Embryonic facial prominence (tissue), 1 donor: ENCODE measurements at regions not wholly inside any gene's neighbourhood (a gene's known extent, or its start where the extent isn't known, plus 50 kb on each side); places are given as distances from the start of the nearest gene placed in this dataset.
"Not testable (repeated sequence)": the region's sequence is repeated elsewhere in the genome, so short reads cannot be mapped to it uniquely, and the experiment has no call there.

Experiments
- DNase-seq: peaks from one replicate; pipeline ENCODE4 v3.0.0-alpha.2; 2016; ENCODE audit errors: extremely low spot score

DNA sequence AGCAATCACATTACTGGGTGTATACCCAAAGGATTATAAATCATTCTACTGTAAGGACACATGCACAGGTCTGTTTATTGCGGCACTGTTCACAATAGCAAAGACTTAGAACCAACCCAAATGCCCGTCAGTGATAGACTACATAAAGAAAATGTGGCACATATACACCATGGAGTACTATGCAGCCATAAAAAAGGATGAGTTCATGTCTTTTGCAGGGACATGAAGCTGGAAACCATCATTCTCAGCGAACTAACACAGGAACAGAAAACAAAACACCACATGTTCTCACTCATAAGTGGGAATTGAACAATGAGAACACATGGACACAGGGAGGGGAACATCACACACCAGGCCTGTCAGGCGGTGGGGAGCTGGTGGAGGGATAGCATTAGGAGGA is 313.9 kb upstream of the NCKAP5 start:
- not testable (repeated sequence) for DNase-seq

DNA sequence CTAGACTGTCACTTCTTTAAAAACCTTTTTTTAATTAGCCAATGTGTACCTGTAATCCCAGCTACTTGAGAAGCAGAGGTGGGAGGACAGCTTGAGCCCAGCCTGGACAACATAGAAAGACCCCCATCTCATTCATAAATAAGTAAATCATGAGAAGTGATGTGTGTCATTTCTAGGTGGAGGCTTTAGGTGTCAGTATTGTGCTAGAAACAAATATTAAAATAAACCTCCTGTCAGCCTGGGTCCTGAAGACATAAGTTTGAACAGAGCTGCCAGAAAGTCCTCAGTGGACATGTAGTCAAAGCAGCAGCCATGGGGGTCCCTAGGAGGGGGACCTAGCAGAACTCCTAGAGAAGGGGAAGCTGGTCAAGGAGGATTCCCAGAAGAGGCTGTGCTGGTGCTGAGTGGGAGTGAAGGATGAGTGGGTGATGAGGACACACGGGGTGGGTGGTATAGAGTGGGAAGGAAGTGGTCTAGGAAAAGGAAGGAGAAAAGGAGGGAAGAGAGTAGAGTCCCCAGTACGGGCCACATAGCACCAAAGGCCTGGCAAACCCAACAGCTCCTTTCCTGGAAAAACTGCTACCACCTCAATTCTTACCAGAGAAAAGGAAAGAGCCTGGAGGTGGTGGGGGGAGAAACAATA is 316.6 kb upstream of the NCKAP5 start:
- DNase-seq = no peak

DNA sequence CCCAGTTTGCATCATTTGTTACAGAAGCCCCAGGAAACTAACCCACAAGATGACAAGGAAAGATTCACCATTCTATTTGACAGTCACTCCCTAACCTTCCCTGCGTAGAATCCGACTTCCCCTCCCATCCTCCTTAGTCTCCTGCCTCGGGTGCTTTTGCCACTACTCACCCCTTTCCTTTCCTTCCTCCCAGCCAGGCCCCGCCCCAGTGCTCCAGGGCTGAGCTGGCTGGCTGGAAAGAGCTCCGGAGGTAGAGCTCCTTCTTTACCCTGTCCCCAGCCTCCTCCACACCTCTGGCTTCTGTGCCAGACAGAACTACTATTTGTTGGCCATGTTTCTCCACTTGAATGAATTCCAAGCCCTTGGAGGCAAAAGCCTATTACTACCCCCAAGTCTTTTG is 317.6 kb upstream of the NCKAP5 start:
- DNase-seq = no peak

DNA sequence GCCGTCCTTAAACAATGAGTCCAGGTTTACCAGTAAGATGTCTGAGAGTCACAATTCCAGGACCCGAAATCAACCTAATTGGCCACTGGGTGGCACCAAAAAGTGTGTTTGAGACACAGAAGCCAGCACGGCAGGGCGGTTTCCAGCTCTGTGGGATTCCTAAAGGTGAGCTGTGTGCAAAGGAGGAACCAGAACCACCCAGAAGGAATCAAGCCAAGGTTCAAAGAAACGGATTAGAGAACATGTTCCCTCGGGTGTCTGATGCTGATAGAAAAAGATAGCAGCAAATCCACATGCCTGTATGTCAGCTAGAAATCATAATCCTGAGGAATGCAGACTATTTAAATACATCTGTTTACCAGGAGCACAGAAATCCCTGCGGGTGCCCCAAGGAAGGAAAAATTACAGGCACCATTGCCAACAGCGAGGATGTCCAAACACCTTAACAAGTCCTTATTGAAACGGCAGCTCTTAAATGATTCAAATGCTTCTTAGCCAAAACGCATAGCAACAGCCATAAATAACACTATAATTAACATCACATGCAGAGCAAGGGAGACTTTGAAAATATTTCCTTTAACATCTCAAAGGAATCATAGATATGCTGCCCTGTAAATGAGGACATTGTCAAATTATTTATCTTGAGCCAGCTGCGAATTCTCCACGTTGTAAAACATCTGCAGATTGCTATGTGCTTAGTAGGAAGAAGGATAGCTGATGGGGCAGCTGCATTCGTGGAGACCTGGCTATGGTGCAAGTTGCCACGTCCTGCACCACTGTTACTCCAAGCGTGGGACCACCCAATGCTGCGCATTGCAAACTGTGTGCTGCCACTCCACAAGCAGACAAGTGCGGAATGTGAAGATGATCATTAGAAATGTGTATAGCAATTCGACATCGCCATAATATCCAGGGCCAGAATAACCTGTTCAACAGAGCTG is 318.7 kb upstream of the NCKAP5 start:
- peak; percentile 39 for DNase-seq

DNA sequence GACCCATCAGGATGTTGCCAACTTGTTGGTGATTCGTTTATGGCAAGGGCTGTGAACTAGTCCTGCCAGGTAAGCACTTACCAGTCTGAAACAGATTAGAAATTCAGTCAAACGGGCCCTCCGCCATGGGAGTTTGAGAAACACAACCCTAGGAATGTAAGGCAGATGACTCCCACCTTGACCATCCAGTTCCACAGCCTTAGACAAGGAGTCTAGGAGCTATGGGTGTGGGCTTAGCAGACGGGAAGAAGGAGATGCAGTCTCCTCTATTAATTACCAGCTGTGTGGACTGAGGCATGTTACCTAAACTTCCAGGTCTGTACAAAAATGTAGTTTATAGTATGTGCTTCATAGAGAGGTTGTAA is 319.4 kb upstream of the NCKAP5 start:
- DNase-seq = no peak

DNA sequence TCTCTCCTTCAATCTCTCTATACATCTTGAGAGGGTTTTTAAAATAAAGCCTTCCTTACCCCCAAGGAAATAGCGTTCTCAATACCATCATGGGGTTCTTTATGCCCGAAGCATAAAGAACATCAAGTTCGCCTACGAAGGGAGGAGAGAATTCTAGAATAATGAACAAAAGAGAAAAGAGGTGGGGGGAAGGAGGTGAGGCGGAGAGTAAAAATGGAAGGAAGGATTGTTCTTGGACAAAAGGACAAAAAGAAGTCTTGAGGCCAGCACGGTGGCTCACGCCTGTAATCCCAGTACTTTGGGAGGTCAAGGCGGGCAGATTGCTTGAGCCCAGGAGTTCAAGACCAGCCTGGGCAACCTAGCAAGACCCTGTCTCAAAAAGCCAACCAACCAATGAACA is 319.8 kb upstream of the NCKAP5 start:
- DNase-seq = no peak

DNA sequence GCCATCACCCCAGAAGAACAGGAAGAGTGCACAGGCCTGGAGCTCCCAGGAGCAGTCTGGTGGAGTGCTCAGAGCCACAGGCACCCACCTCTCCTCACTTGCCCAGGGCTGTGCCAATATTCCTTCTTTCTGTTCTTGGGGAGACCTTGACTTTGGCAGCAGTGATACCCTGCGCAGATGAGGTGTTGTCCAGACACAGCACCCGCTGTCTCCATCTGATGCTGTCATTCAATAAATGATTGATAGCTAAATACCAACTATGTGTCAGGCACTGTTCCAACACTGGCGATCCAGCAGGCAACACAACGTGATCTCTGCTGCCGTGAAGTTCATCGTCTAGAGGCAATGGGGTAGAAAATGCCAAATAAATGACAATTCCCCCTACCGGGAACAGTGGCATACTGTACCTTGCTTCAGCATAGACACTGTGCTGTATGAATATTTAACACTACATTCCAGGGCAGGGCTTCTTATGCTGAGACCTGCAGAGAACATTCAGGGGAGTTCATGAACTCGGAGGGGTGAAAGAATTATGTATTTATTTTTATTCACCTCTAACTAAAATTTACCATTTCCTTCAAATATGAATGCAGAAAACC is 320.5 kb upstream of the NCKAP5 start:
- no peak for DNase-seq

DNA sequence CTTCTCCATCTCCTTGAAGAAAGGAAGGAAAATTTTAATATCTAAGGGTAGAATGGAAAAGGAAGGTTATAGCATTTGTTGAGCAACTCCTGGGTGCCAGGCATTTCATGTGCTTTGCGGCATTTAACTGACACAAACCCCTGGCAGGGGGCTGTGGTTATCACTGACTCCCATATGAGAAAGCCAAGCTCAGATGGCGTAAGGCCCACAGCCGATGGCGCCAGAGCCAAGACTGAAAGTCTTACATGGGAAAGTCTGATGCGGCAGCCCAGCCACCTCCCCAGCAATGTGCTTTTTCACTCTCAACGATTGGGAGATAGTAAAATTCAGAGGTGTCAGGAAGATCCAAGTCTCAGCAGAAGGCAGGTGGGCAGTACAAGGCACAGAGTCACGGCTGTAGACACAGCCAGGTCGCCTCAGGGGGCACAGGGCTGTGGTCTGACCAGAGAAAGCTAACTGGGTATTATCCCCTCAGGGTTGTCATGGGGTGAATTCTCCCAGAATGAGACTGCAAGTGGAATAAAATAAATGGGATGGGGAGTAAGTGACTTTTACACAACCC is 324.2 kb upstream of the NCKAP5 start:
- no peak for DNase-seq

DNA sequence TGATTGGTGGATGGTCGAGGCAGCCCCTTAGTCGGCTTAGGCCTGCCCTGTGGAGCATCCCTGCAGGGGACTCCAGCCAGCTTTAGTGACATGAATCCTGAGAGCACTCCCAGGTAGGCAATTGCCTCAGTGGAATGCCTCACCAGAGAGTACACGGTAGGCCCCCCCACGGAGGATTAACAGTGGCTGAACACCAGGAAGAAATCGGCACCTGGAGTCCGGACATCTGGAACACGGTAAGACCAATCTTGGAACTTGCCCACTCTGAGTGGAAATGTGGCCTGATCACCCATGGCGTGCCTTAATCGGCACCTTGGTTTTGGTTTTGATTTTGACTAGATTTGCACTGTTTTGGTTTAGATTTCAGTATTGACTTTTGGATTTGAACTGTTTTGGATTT is 326.2 kb upstream of the NCKAP5 start:
- DNase-seq = no peak

DNA sequence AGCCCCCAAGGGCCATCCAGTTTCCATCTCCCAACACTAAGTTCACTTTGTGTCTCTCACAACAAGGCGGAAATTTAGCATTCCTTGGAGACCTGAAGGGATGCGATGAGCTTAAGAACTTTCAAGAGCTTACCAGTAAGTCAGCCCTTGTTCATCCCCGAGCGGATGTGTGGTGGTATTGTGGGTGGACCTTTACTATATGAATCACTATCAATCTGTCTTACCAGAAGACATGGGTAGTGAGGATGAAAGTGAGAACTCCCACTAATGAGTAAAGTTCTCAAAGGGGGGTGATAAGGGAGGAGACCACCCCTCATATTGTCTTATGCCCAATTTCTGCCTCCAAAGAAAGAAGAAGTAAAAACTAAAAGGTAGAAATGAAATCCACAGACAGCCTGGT is 329.6 kb upstream of the NCKAP5 start:
- not testable (repeated sequence) for DNase-seq

DNA sequence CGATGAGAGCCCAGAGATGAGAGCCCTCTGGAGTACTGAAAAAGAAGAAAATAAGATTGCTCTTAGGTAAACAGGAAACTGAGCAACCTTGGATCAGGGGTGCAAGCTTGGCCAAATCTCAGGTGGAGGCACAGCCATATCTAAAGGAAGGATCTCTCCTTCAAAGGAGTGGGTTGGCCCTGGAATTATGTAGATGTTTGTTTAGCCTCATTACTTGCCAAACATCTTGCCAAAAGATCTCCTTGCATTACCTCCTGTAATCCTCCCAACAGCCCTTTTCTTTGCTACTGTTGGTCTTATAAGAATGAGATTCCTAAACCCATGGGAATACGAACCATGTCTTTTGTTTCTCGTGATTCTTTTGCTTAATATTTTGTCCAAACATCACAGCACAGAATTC is 332.6 kb upstream of the NCKAP5 start:
- no peak for DNase-seq

DNA sequence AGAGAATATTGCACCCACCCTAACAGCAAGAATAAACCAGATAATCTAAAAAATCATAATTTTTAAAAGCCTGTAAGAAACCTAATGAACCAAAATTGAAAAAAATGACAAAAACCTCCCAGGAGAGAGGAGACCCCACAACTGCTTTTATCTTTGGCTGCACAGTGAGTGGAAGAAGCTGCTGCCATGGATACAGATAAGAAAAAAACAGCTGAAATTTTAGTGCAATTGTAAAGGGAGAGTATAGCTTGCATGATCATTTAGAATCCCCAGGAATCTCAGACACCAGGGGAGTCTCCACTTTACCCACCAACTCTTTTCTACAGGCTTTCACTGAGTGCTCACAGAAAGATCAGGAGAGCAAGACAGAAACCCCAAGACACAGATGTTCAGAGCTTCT is 338.1 kb upstream of the NCKAP5 start:
- DNase-seq = no peak

DNA sequence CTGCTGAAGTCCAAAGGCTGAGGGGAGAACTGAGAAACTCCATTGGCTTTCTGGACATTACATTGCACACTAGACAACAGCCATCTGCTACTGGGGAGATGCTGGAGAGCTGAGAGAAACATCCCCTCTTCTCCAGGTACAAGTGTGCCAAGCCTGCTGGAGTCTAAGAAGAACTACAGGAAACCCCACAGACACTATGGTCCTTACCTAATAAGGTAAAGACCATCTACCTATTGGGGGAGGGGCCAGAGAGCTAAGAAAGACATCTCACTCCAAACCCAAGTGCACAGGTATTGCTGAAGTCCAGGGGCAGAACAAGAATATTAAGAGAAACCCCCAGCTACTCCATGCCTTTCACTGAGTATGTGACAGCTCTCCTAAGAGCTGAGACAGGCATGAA is 338.7 kb upstream of the NCKAP5 start:
- no peak for DNase-seq

DNA sequence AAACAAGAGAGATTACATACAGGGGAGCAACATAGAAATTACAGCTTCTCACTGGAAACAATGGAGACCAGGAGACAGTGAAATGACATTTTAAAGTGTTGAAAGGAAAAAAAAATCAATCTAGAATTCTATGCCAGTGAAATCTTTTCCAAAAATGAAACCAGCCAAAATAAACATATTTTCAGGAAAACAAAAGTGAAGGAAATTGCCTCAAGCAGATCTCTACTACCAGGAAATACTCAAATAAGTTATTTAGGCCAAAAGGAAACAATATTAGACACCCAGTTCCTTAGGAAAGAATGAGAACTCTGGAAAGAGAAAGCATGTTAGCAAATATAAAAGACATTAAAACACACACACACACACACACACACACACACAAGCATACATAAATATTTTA is 339.9 kb upstream of the NCKAP5 start:
- no peak for DNase-seq

DNA sequence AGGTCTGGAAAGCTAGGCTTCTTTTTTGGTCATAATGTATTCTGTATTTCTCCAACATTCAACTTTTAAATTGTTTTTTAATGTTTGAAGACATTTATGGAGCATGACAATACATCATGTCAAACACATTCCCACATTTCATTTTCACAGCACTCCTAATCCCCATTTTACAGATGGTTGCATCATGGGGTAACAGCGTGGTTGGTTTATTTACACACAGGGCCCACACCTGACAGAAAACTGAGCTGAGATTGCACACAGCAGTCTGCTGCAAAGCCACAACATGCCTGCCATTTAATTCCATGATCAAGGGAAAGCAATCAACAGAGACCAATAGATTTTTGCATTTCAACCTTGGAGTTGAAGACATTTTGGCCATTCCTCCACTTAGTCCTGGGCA is 335.7 kb upstream of the MGAT5 start:
- DNase-seq = no peak

DNA sequence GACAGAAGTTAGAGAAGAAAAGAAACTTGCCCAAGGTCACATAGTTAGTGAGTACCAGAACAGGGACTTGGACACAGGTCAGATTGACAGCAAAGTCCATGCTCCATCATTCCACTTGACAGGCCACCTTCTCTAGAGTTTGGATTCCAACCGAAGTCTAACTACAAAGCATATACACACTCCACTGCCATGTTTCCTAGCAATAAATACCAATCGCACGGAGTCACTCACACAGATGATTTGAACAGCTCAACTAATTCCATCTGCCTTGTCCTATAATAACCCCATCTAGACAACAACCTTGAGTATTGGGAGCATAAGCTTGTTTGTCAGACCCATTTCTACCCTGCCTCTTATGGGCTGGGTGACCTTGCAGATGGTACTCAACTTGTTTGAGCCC is 334.6 kb upstream of the MGAT5 start:
- no peak for DNase-seq

DNA sequence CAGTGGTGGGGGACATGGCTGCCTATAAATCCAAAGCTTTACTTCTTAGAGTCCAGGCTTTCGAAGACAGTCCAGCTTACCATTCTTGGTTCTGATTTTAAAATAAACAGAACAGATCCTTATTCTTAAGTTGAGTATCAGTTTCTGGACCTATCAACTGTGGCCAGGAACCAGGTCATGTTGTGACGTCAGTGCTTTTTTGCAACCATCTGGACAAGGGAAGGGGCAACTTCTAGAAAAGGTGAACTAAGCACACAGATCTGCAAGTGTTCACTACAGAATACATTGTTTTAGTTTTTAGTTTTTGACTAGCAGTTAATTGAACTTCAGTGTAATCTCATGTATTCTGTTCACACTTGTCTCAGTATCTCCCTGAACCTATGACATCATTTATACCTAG is 326.0 kb upstream of the MGAT5 start:
- DNase-seq = no peak

DNA sequence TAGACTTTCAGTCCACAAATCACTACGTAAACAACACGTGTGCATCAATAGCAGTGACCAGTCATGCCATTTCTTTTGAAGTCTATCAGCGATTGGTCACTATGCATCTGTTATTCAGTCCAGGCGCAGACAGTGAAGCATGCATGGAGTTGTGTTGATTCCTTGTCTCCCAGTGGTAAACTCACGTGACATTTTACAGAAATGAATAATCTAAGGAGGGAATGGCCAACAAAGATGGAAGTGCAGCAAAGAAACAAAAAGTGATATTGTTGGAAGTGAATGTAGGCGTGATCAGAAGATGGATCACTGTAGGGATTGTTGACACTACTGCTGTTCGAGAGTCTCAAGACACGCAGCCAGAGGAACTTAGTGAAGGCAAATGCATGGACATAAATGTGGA is 317.8 kb upstream of the MGAT5 start:
- DNase-seq = no peak

DNA sequence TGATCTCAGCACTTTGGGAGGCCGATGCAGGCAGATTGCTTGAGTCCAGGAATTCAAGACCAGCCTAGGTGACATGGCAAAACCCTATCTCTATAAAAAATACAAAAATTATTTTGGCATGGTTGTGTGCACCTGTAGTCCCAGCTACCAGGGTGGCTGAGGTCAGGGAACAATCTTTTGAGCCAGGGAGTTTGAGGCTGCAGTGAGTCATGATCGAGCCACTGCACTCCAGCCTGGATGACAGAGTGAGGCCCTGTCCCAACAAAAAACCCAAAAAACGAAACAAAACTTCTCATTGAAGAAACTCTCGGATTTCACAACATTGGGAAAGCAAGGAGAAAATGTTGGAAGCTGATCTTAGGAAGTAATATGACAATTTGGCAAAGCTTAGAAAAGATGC is 317.3 kb upstream of the MGAT5 start:
- no peak for DNase-seq

DNA sequence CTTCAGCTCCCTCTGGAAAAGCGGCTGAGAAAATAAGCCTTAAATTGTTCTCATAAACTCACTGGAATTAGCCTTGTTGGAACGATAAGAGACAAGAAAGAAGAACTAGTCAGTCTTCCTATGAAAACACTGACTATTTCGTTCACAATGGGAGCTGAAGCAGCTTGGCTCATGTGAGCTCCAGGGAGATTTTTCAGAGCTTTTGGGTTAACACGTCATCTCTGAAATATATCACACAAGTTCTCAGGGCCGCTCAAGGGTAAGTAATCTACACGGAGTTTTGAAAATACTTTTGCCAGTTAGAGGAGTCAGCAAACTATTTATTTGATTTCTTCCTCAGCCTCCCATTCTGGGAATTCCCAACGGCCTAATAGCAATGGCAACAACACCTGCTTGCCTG is 316.2 kb upstream of the MGAT5 start:
- no peak for DNase-seq

DNA sequence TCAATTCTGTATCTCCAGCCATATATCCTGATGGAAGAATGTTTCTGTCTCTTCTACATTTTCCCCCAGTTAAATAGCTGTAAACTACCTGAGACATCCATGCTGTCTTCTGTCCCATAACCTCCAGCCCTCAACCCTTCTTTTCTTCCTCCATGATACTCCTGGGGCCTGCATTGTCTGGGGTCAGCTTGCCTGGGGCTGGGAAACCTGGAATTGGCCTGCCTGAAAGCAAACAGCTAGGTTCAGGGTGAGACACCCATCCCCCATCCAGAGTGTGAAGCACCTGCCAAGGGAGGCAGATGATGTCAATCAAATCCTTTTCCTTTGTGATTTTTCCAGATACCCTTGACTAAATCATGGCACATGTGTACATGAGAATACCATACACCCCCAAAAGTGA is 313.7 kb upstream of the MGAT5 start:
- no peak for DNase-seq

DNA sequence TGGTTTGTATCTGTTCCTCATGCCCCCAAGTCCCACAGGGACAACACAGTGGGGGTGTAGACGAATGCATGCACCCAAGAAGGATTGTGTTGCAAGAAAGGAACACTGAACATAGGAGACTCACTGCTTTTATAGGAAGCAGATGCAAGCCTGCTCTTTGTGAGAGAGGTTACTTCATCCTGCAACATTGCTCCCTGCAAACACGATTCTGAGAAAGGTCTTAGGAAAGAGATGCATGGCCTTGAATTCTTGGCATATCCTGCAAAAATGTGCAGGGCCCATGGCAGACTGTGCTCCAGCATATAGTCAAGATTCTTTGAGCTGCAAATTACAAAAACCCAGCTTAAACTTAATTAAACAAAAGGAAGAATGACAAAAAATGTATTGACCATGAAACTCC is 312.2 kb upstream of the MGAT5 start:
- no peak for DNase-seq

DNA sequence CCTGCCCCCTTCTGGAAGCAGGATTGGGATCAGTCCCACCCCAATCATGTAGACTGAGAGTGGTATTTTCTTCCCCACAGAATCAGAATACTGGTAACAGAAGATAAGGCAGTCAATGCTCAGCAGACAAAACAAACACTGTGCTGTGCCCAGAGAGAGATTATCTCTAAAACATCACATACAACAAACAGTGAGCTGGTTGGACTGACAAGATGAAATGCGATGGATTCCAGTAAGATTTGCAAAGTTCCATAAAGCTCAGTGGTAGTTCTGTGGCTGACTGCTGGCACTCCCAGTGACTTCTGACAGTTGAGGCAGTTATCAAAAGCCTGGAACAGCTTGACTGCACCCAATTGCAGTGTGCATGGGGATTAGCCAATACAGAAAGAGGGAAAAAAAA is 311.5 kb upstream of the MGAT5 start:
- DNase-seq = no peak
